ENCODE measurements at regions not wholly inside any gene's neighbourhood (a gene's known extent, or its start where the extent isn't known, plus 50 kb on each side); places are given as distances from the start of the nearest gene placed in this dataset.

GRCh38 chr9:135332516-135332915, 147.1 kb upstream of the PPP1R26 start:
- TF ChIP-seq CTCF (IDR thresholded peaks at IDR 0.05) = no peak
- H3K36me3 ChIP-seq = no peaks in the 10 kb centered on the region
- DNase-seq = no peak
- H3K27ac ChIP-seq = no peak overlapping the region
- no peaks in the 10 kb centered on the region for H3K27me3 ChIP-seq
- no peaks in the 10 kb centered on the region for H3K4me1 ChIP-seq
- H3K4me3 ChIP-seq = no peak overlapping the region
- ATAC-seq = no peak
- H3K9me3 ChIP-seq = peaks cover 0 to 2% of the 10 kb centered on the region in 2 donors
- intact Hi-C loops (cut with DNase I) = no loop called here

- DNase-seq (peak in 1 of 4 donors; percentile 37), ATAC-seq (no peak)
- intact Hi-C loops (cut with DNase I) = no loop called here
Observed at GRCh38 chr9:135332979-135333748, 146.4 kb upstream of the PPP1R26 start.

GRCh38 chr9:135334953-135335460, 144.6 kb upstream of the PPP1R26 start:
- Histone ChIP-seq H3K27ac (no peak overlapping the region), H3K27me3 (peaks cover 0 to 7% of the 10 kb centered on the region in 2 donors), H3K4me3 (no peak overlapping the region), H3K9me3 (peaks cover 0 to 2% of the 10 kb centered on the region in 2 donors), H3K4me1 (no peaks in the 10 kb centered on the region), H3K36me3 (no peaks in the 10 kb centered on the region)
- ATAC-seq (no peak), DNase-seq (no peak)
- no peak for TF ChIP-seq CTCF (IDR thresholded peaks at IDR 0.05)
- intact Hi-C loops (cut with DNase I) = no loop called here

More at GRCh38 chr9:135332979-135333748, 146.4 kb upstream of the PPP1R26 start:
- no peaks in the 10 kb centered on the region for H3K4me1 ChIP-seq
- H3K4me3 ChIP-seq = no peak overlapping the region
- TF ChIP-seq CTCF (IDR thresholded peaks at IDR 0.05) = no peak
- H3K9me3 ChIP-seq = peaks cover 0 to 2% of the 10 kb centered on the region in 2 donors
- no peaks in the 10 kb centered on the region for H3K36me3 ChIP-seq
- H3K27me3 ChIP-seq = no peaks in the 10 kb centered on the region
- H3K27ac ChIP-seq = no peak overlapping the region

GRCh38 chr9:135335691-135336181, 143.8 kb upstream of the PPP1R26 start:
- Histone ChIP-seq H3K36me3 (no peaks in the 10 kb centered on the region), H3K4me1 (no peaks in the 10 kb centered on the region), H3K27me3 (peaks cover 0 to 7% of the 10 kb centered on the region in 2 donors), H3K9me3 (peaks cover 0 to 2% of the 10 kb centered on the region in 2 donors), H3K27ac (no peak overlapping the region), H3K4me3 (no peak overlapping the region)
- TF ChIP-seq CTCF (IDR thresholded peaks at IDR 0.05) = no peak
- intact Hi-C loops (cut with DNase I) = no loop called here
- DNase-seq (peak in 2 of 4 donors; percentile 14 to 70), ATAC-seq (no peak)

GRCh38 chr9:135336722-135337527, 142.7 kb upstream of the PPP1R26 start:
- DNase-seq (no peak), ATAC-seq (no peak)
- no peaks in the 10 kb centered on the region for H3K4me1 ChIP-seq
- intact Hi-C loops (cut with DNase I) = no loop called here
- peaks cover 0 to 7% of the 10 kb centered on the region in 2 donors for H3K27me3 ChIP-seq
- H3K27ac ChIP-seq = no peak overlapping the region
- TF ChIP-seq CTCF (IDR thresholded peaks at IDR 0.05) = no peak
- H3K36me3 ChIP-seq = no peaks in the 10 kb centered on the region
- H3K9me3 ChIP-seq = peaks cover 0 to 2% of the 10 kb centered on the region in 2 donors
- H3K4me3 ChIP-seq = no peak overlapping the region
